ENCODE measurements at regions not wholly inside any gene's neighbourhood (a gene's known extent, or its start where the extent isn't known, plus 50 kb on each side); places are given as distances from the start of the nearest gene placed in this dataset.

- TF ChIP-seq, protein P1, sequence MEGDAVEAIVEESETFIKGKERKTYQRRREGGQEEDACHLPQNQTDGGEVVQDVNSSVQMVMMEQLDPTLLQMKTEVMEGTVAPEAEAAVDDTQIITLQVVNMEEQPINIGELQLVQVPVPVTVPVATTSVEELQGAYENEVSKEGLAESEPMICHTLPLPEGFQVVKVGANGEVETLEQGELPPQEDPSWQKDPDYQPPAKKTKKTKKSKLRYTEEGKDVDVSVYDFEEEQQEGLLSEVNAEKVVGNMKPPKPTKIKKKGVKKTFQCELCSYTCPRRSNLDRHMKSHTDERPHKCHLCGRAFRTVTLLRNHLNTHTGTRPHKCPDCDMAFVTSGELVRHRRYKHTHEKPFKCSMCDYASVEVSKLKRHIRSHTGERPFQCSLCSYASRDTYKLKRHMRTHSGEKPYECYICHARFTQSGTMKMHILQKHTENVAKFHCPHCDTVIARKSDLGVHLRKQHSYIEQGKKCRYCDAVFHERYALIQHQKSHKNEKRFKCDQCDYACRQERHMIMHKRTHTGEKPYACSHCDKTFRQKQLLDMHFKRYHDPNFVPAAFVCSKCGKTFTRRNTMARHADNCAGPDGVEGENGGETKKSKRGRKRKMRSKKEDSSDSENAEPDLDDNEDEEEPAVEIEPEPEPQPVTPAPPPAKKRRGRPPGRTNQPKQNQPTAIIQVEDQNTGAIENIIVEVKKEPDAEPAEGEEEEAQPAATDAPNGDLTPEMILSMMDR (IDR thresholded peaks at IDR 0.05; ENCODE audit: extremely low read depth, insufficient read depth, missing control alignments): no peak
- DNase-seq (ENCODE audit: low spot score): no peak
- in situ Hi-C loops (cut with MboI; ENCODE audit: low pct_unique_long_range_greater_than_20kb, low sequenced_read_pairs, unreplicated experiment): no loop called here
Measured at GRCh38 chr12:29035112-29035511, 114.0 kb upstream of the FAR2 start.

DNA sequence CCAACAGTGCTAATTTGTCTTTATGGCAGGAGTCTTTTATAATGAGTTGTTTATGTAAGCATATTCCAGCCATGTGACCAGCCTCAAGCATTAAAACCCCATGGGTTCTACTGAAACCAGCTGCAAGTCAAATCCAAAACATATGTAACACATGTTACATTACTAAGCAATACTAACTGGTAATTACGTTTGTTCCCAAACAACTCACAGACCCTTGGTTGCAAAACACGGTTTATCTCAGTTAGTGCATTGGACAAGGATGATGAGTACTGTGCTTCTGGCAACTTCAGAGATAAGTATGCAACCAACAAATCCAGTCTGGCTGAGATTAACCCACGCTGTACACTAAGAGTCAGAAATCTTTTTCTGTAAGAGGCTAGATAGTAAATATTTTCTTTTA lies 110.1 kb upstream of the FAR2 start:
- no peak for DNase-seq (ENCODE audit: low spot score)
- in situ Hi-C loops (cut with MboI; ENCODE audit: low pct_unique_long_range_greater_than_20kb, low sequenced_read_pairs, unreplicated experiment): no loop called here
- TF ChIP-seq, protein P1 (IDR thresholded peaks at IDR 0.05; ENCODE audit: extremely low read depth, insufficient read depth, missing control alignments): no peak

- TF ChIP-seq, protein P1 (IDR thresholded peaks at IDR 0.05; ENCODE audit: extremely low read depth, insufficient read depth, missing control alignments): no peak
- no peak for DNase-seq (ENCODE audit: low spot score)
- in situ Hi-C loops (cut with MboI; ENCODE audit: low pct_unique_long_range_greater_than_20kb, low sequenced_read_pairs, unreplicated experiment): no loop called here
Measured at GRCh38 chr12:29041621-29042020, 107.5 kb upstream of the FAR2 start.

DNA sequence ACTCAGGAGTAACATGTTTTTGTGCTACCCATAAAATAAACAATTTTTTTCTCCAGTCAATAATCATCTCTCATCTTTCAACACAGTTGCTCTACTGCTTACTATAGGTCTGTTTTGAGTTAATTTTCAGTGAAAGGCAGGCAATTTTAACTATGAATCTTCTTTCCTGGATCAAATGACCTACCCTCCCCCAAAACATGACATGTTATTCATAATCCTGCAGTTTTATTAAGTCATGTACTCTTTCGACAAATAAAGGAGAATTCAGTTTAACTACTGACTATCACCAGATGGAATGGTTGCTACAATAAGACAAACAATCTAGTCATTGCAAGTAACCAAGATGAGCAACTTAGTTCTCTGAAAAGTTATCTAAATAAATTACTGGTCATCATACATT lies 106.0 kb upstream of the FAR2 start:
- TF ChIP-seq, protein P1 (IDR thresholded peaks at IDR 0.05; ENCODE audit: extremely low read depth, insufficient read depth, missing control alignments): no peak
- in situ Hi-C loops (cut with MboI; ENCODE audit: low pct_unique_long_range_greater_than_20kb, low sequenced_read_pairs, unreplicated experiment): no loop called here
- DNase-seq (ENCODE audit: low spot score): no peak

GRCh38 chr12:29044799-29045198 lies 104.3 kb upstream of the FAR2 start:
- TF ChIP-seq, protein P1 (IDR thresholded peaks at IDR 0.05; ENCODE audit: extremely low read depth, insufficient read depth, missing control alignments): no peak
- no peak for DNase-seq (ENCODE audit: low spot score)
- in situ Hi-C loops (cut with MboI; ENCODE audit: low pct_unique_long_range_greater_than_20kb, low sequenced_read_pairs, unreplicated experiment): no loop called here

- DNase-seq (ENCODE audit: low spot score): no peak
- in situ Hi-C loops (cut with MboI; ENCODE audit: low pct_unique_long_range_greater_than_20kb, low sequenced_read_pairs, unreplicated experiment): no loop called here
- TF ChIP-seq, protein P1 (IDR thresholded peaks at IDR 0.05; ENCODE audit: extremely low read depth, insufficient read depth, missing control alignments): no peak
Measured at GRCh38 chr12:29048787-29049186, 100.3 kb upstream of the FAR2 start.

- TF ChIP-seq, protein P1 (IDR thresholded peaks at IDR 0.05; ENCODE audit: extremely low read depth, insufficient read depth, missing control alignments): no peak
- in situ Hi-C loops (cut with MboI; ENCODE audit: low pct_unique_long_range_greater_than_20kb, low sequenced_read_pairs, unreplicated experiment): no loop called here
- DNase-seq (ENCODE audit: low spot score): peak; percentile 7
Measured at GRCh38 chr12:29050503-29050902, 98.6 kb upstream of the FAR2 start.

Data from GM13977 (cell line).